NCI-H345 treated with DMSO at 0.1 percent for 48 hours (cell line): ENCODE measurements at regions not wholly inside any gene's neighbourhood (a gene's known extent, or its start where the extent isn't known, plus 50 kb on each side); places are given as distances from the start of the nearest gene placed in this dataset.
"Not testable (repeated sequence)": the region's sequence is repeated elsewhere in the genome, so short reads cannot be mapped to it uniquely, and the experiment has no call there.

Experiments
- DNase-seq: peaks from one replicate; lab custom pipeline; 2025; ENCODE audit not compliant: unreplicated experiment; lab: John Stamatoyannopoulos, UW

DNA sequence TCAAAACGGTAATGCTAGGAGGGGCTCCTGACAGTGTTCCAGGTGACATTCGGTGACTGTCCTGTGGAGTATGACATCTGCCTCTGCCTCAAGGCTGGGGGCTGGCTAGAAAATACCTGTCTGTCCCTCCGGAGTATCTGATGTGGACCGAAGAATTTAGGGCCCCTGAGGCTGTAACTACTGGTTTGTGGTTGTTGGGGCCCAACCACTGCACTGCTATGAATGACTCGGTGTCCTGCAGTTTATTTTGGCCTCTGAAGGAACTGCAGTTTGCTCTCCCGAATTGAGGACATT is 198.9 kb upstream of the CAND1 start:
- no peak for DNase-seq

- no peak for DNase-seq
Measured at GRCh38 chr12:67070604-67071003, 198.6 kb upstream of the CAND1 start.

GRCh38 chr12:67072281-67072680 is 196.9 kb upstream of the CAND1 start:
- not testable (repeated sequence) for DNase-seq

DNA sequence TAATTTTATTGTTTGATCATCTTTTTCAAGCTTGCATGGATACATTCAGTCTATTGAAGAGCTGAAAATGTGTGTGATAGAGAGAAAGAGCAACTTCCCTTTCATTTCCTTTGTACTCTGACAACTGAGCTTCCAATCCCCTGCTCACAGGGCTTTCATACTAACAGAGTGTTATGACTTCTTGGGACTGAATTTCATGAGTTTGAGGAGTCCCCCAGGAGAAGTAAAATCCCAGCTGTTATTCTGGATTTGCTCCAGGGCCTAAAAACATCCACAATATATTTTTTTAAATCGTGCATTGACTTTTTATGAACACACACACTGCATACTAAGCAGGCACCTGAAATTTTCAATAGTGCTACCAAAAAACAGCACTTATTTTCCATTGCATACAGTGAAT is 195.8 kb upstream of the CAND1 start:
- no peak for DNase-seq

GRCh38 chr12:67074072-67074471 is 195.1 kb upstream of the CAND1 start:
- DNase-seq = no peak

DNA sequence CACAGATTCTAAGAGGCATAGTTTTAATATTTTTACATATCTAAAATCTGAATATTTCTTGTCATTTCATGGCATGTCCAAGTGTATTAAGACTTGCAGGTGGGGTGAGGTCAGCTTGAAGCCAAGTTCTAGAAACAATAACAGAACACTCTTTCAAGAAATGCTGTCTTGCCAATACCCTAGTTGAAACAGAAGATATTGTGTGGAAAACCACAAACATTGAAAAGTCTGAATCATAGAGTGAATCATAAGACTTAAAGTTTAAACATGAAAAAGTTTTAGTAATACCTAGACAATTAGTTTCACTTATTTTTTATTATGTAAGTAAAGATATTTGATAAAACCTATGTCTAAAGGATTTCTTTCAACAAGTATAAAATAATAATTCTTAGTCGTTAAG is 191.5 kb upstream of the CAND1 start:
- DNase-seq = no peak

DNA sequence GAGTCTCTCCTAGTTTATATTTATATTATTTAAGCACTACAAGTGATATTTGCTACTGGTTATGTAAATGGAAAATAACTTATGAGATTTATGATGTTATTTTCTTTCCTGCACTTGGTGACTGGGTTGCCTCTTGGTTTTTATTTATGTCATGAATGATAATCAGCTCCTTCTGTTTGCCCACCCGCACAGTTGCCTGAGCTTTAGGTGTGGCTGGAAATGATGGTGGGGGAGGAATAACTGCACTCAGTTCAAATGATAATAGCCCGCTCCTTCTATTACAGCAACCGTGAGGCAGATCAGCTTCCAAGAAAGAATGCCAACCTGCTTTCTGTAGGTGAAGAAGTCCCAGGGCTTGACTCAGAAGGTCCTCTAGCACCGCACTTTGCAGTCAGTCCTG is 190.2 kb upstream of the CAND1 start:
- DNase-seq = no peak

GRCh38 chr12:67080637-67081036 is 188.5 kb upstream of the CAND1 start:
- DNase-seq = peak; percentile 80

GRCh38 chr12:67082221-67082620 is 186.9 kb upstream of the CAND1 start:
- no peak for DNase-seq

GRCh38 chr12:67085699-67086098 is 183.5 kb upstream of the CAND1 start:
- DNase-seq = no peak

GRCh38 chr12:67086116-67086515 is 183.0 kb upstream of the CAND1 start:
- no peak for DNase-seq

DNA sequence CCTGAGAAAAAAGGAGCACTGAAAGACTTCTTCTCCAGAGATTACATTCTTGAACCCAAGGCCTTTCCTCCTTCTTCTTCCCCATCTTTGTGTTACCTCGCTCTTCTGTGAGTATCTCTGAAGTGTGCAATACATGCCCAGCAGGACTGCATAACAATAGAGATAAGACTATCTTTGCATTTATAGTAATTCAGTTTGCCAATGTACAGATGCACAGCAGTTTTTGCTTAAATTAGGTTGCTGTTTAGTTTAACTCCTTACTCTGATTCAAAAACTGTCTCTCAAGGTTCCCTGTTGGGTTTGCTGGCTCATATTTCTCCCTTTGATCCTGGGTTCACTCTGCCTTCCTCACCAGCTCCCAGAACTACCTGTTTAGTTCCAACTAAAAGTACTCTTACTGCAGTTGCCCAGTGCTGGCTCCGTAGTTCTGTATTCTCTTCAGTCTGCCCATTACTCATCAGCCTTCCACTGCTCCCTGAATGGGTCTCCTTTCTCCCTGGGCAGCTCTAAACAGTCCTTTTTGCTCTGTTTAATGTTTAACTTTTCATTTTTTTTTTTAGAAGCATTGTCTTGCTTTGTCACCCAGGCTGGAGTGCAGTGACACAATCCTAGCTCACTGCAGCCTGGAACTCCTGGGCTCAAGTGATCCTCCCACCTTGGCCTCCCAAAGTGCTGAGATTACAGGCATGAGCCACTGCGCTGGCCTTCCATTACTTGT is 180.6 kb upstream of the CAND1 start:
- no peak for DNase-seq

DNA sequence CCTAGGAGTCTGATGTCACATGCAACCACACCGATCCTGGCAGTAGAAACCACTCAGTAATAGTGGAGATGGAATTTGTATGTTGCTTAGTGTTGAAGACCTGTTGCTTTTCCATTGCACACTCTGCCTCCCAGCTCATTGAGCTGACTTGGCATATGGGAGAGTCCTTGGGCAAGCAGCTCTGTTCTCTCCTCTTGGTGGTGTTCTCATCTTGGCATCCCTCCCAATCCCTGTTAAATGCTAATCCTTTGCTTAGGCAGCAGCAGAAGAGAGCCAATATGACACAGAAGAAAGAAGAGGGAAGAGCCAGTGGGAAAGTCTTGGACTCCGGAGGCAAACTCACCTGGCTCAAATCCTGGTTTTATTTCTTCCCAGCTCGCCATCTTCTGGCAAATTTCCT is 178.0 kb upstream of the CAND1 start:
- no peak for DNase-seq

GRCh38 chr12:67091678-67092077 is 177.5 kb upstream of the CAND1 start:
- DNase-seq = no peak

- not testable (repeated sequence) for DNase-seq
Measured at GRCh38 chr12:67092934-67093333, 176.2 kb upstream of the CAND1 start.

GRCh38 chr12:67096533-67097318 is 172.4 kb upstream of the CAND1 start:
- no peak for DNase-seq

DNA sequence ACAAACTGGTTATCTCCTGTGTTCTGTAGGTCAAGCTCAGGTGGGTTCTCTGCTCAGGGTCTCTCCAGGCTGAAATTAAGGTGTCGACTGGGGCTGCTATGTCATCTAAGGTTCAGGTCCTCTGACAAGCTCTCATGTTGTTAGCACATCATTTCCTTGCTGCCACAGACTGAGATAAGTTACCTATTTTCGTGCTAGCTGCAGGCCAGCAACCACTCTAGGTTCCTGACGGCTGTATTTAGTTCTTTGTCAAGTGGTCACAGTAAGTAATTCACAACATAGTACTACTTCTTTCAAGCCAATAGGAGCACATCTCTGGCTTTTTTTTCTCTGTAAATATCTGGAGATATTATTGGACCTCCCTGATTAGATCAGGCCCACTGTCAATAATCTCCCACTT is 169.3 kb upstream of the CAND1 start:
- DNase-seq = no peak

DNA sequence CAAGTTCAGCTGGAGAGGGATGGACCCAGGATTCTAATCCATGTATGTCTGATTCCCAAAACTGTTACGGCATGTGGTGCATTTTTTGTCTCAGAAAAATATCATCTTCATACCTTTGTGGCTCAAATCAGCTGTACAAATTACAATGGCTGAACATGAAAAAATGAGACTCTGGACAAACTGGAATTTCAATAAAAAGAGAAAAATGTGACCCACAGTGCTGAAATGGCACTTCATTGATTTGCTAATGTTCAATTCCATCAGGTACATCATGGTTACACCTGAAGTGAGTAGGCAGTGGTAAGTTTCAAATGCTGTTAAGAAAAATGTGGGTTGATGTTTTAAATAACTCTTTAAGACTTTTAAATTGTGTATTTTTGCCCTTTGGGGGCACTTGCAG is 165.6 kb upstream of the CAND1 start:
- DNase-seq = no peak

DNA sequence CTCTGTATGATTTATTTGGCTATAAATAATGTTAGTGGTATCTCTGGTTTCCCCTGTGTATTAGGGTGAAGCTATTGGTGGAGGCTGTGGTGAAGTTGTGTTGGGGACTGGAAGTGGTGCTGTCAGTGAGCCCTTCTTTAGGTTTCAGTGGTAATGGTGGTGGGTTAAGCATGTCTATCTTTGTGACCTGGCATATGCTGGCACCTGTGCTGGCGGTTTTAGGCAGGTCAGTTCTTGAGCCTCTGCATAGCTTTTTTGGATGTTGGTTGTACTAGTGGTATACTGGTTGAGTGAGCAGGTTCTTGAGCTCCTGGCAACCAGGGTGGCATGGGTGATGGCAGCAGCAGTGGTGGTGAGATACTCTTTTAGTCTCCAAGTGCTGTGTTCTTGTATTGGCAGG is 161.9 kb upstream of the CAND1 start:
- no peak for DNase-seq

DNA sequence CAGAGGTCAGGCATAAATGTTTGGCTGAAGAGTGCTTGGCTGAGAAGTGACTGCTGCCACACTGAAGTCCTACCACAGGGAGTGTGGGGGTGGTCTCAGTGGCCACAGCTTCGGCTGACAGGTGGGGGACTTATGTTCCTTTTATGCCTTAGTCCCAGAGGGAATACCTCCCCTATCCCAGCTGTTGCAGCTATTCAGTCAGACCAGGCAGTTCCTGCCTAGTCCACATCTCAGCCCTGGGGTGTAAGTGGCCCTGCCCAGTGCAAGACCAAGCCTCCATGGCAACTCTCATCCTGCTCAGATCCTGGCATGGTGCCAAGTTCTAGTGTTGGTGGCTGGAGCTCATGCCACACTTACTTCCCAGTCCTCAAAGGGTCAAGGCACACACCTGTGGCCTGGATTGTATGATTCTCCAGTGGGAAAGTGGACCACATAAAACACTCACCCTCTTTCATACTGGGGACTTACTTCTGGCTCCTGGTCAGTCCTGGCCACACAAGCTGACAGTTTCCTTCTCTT is 161.3 kb upstream of the CAND1 start:
- DNase-seq = no peak

DNA sequence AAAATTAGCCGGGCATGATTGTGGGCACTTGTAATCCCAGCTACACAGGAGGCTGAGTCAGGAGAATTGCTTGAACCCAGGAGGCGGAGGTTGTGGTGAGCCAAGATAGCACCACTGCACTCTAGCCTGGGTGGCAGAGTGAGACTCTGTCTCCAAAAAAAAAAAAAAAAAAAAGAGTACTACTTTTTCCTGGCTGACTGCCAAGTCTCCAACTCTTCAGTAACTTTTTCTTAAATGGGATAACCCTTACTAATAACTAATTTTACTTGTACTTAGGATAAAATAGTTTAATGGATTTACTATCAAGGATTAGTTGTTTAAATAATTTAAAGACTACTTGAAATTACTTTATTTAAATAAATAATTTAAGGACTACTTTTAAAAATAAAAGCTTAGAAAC is 158.8 kb upstream of the CAND1 start:
- DNase-seq = not testable (repeated sequence)

DNA sequence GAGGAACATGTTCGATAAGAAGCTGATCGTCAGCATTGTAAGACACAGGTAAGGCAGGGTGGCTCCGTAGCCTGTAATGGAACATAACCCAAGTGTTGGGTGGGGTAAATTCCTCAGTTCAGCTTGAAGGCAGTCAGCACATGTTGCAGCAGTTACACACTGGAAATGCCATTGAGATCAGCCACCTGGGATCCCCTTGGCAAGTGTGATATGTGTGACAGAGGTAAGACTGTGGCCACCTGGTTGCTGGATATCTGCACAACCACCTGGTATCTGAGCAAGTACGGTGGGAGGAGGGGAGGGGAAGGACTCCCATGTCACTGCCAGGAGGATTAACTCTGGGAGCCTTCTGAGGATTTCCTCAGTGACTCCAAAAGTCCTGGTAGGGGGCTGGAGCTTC is 158.0 kb upstream of the CAND1 start:
- no peak for DNase-seq

- DNase-seq = no peak
Measured at GRCh38 chr12:67112586-67112985, 156.6 kb upstream of the CAND1 start.
